T1000 (cell line): ENCODE measurements at regions not wholly inside any gene's neighbourhood (a gene's known extent, or its start where the extent isn't known, plus 50 kb on each side); places are given as distances from the start of the nearest gene placed in this dataset.

Source experiments
- DNase-seq: peaks from one replicate; lab custom pipeline; 2025; ENCODE audit warnings: mixed read lengths; lab: John Stamatoyannopoulos, UW

DNA sequence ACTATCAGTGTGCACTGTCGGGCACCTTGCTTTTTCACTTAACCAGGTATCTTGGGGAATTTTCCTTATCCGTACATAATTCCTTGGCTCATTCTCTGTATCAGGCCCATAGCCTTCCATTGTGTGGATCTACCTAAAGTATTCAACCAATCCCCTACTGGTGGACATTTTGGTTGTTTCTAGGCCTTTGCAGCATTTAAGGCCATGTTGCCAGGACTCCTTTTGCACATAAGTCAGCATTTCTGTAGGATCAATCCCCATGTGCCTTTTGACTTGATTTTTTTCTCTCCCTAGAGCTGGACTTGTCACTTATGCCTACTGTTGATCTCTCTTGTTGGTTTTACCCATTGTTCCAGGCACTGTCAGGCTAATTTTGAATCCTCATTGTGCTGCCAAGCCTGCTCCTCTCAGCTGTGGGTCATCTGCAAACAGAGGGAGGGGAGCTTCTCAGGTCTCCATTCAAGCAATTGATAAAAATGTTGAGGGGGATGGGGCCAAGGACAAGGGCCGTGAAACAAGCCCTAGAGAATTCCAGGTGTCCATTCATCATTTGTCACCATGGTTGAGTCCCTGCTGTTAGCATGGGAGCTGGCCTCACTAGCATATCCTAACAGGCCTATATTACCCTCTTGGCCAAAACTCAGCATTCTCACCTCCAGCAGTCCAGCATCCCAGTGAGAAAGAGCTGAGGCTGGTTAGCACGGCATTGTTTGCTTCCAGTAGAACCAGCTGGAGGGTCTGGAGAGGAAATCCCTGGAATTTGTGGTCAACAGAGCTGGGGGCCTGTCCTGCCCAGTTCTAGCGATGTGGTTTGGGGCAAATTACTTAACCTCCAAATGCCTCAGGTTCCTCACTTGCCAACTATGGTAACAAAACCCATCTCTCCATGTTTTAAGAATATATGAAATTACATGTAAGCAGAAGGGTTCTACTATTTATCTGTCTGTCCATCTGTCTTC is 178.4 kb downstream of the MRPL14 start:
- DNase-seq: no peak

DNA sequence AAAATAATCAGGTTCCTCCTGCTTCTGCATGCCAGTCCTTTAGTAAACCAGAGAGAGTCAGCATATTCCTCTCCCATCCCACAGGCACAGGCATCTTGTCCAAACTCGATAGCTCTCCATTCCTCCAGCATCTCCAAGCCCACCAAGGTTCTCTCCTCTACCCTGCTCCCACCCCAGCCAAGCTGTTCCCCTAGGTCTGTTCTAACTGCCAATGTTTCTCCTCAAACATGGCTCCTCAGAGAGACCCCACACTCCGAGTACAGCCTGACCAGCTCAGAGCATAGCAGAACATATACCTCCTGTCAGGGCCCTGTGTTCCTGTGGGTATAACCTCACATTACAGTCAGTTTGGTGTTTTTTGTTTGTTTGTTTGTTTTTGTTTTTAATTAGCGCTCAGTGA is 177.8 kb downstream of the VEGFA start:
- DNase-seq: no peak

DNA sequence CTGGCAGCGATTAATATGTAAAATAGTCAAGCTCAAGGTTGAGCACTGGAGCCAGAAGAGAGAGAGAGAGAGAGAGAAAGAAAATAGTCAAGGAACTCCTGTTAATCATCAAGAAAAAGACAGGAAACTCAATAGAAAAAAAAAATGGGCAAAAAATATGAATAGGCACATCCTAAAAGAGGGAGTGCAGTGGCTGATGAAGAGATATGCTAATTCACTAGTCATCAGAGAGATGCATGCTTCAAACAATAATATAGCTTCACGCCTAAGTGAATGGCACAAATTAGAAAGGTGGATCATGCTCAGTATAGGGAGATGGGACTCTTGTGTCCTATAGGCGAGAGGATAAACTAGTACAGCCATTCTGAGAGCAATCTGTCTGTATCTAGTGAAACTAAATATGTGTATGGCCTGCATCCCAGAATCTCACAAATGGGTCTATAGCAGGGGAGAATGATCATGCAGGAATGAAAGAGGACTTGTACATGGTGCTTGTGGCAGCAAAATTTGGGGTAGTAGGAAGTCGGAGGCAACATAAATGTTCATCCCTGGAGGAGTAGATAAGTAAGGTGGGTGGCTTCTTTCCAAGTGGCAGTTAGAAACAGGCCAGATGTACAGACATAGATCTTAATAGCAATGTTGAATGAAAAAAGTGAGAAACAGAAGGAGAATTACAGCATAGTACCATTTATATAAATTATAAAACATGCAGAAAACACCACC is 176.8 kb downstream of the VEGFA start:
- DNase-seq: no peak

DNA sequence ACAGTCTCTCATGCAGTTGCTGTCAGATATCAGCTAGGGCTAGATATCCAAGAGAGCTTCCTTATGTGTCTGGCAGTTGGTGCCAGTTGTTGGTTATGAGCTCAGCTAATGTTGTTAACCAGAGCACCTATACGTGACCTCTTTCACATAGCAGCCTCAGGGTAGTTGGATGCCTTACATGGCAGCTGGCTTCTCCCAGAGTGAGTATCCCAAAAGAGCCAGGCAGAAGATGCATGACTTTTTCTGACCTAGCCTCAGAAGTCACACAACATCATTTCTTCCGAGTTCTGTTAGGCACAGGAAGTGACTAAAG is 175.7 kb downstream of the VEGFA start:
- no peak for DNase-seq

DNA sequence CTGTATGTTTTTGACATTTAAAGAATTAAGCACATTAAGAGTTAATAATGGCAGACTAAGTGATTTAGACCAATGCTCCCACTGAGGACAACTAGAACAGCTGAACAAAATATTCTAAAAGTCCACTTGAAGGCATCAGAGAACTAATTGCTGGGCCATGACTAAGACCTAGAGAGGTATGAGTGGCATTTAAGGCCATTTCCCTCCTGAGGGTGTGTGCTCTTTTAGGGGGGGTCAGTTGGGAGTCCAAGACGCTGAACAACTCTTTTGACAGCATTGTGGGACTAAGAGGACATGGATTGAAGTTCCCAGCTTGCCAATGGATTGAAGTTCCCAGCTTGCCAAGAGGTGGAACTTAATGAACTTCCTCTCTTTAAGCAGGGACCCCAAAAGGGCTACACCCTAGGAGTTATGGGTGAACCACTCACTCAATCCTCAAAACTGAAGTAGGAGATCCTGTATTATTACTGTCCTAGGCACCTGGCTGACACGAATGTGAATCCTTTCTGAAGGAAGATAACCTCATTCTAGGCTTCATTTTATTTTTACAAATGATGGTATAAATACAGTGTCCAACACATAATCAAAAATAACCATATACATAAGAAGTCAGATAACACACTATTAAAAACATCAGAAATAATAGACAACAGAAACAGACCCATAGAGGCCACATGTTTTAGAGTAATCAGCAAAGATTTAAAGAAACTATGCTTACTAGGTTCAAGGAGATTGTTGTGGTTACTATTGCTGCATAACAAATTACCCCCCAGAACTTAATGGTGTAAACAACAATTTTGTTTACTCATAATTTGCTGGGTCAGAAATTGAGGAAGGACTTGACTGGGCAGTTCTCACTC is 175.1 kb downstream of the VEGFA start:
- DNase-seq: no peak

DNA sequence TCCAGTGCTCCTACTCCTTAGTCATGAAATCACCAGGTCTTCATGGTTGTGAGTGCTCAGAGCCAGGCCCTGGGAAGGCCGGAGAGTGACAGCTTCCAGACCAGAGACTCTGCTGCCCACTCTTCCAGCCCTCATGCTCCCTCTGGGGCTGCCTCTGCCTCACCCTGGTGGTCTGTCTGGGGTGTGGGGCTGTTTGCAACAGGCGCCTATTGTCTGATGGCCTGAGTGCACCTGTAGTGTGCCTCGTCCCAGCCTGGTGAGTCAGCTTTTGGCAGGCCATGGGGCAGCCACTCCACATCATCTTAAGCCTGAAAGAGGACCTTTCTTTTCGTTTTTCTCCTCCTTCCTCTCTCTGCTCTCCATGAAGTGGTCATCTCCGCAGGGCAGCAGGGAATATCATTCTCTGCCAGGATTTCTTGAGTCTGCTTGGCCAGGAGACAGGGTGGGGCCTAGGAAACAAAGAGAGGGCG is 173.8 kb downstream of the VEGFA start:
- no peak for DNase-seq

DNA sequence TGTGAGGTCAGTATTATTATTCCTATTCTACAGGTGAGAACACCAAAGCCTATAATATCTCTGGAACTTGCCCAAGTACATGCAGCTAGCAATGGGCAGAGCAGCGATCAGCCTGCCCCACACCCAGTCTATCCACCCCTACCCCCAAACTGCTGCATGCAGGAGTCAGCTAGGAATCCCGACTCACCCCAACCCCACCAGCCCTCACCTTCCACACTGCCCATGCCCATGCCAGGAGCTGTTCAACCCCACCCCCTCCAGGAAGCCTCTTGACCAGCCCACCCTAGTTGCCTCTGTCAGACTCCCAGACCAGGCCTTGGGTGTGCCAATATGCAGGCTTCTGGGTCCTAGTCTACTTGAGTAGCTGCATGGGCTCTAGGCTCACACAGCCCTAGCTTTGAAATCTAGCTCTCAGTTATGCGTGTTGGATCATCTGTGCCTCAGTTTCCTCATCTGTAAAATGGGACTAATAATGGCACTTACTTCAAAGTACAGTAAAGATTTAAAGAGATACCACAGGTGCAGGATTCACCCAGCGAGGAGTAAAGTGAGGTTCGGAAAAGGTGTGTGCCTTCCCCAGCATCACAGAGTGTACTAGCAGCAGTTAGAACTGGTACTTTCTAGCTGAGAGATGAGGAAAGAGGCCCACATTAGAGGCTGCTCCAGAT is 173.2 kb downstream of the VEGFA start:
- no peak for DNase-seq

DNA sequence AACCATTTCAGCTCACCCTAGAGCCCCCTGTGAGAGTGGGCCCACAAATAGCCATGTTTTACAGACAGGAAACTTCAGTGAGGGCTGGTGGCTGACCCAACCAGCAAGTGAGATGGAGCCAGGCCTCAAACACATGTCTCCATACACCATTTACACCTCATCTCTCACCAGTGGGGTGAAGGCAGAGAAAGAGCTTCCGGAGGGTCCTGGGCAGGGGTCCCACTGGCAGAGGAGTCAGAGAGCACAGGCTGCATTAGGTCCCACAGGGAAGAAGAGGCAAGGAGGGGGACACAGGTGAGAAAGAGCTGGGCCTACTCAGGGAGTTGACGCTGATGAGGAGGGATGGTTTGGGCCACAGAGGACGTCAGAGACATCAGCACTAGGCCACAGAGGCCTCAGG is 172.6 kb downstream of the VEGFA start:
- DNase-seq: no peak

DNA sequence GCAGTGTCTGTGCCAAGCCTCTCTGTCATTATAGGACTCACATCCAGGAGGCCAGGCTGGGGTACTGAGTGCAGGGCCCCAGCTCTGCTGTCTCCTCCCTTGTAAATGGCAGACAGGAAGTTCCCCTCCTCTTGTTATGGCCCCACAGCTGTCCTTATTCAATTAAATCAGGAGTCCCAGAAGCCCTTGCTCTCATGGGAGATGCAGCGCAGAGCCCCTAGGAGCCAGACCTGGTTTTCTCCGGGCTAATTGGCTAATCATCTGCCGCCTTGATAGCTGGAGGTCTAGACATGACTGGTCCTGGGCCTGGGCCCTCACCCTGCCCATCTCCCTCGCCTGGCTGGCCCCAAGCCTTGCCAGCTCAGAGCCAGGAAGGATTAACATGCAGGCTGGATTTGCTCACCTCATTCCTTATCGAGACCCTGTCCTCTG is 172.0 kb downstream of the VEGFA start:
- DNase-seq: no peak

DNA sequence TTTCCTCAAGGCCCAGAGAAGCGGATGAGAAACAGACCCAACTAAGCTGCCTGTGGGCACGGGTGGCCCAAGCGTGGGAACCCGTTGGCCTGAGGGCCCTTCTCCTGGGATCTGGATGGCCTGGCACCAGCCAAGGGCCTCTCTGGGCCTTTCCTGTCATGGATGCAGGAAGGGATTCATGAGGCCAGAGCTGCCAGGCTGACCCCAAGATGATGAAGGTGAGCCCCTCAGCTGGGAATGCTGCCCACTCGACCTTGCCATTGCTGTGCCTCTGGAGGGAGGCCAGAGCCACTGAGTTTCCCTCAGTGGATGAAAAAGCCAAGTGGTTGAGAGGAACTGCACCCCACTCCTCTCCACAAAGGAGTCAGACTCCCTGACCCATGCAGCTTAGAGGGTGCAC is 171.2 kb downstream of the VEGFA start:
- no peak for DNase-seq

DNA sequence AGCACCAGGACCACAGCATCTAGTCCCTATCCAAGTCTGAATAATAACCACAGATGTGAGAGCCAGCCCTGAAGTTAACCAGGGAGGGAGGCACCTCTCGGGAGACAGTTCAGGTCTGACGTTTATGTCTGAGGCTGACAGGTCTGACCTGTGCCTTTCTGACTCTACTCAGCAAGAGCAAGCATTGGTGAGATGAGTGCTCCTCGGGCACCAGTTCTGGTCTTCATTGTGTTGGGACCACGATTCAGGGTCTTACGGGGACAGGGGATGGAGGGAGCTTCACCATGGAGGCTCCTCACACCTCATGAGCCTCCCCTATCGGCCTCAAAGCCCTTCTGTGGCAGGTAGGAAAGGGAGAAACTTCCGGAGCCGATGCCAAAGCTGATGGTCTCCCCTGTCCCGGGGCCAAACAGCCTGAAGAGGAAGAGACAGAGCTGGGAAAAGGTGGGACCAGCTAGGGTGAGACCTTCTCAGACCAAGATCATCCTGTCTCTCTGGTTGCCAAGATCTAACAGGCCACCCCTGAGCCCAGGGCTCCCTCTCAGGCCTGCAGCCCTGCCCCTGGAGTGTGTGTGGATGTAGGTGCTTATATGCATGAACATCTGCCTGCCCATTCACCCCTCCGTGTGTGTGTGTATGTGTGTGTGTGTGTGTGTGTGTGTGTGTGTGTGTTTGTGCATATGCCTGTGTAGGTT is 170.5 kb downstream of the VEGFA start:
- no peak for DNase-seq

DNA sequence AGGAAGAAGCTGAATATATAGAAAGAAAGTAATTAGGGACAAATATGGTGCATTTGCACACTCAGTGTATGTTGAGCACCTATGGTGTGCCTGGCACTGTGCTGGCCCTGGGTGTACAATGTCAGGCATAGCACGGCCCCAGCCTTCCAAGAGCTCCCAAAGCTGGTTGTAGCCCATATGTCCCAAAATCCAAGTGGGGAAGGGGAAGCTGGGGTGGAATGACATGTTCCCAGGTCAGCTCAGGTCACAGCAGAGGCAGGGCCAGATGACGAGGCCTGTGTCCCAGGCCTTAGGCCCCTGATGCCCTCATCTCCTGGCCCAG is 170.0 kb downstream of the VEGFA start:
- no peak for DNase-seq

DNA sequence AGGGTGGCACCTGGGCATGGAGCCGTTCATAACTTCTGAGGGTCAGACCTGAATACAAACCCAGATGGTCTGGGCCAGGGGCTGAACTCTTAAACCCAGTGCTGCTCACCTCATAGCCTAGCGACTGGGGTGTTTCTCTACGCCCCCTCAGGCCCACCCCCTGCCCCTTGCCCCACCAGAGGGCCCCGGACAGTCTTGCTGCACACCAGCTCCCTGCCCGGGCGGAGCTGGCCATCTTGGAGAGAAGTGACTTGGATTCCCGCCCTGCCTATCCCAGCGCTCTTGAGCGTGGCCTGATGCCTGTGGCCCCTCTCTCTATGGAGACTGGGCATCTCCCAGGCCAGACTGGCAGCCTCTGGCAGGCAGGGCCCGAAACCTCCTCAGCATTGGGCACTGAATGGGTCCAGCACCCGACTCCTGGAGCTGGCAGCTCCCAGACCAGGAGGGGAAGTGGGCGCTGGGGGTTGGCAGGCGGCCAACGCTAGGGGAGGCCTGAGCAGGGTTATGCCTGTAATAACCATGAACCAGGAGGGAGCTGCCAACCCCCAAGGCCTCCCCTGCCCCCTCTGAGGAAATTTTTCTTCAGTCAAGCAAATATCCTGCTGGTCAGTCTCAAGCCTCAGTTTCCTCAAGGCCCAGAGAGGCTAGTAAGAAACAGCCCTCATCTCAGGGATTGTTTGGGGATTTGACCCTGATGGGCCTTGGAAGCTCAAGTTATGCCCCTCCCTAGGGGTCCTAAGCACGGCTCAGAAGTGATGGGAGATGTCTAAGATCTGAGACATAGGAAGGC is 169.5 kb downstream of the VEGFA start:
- DNase-seq: no peak

DNA sequence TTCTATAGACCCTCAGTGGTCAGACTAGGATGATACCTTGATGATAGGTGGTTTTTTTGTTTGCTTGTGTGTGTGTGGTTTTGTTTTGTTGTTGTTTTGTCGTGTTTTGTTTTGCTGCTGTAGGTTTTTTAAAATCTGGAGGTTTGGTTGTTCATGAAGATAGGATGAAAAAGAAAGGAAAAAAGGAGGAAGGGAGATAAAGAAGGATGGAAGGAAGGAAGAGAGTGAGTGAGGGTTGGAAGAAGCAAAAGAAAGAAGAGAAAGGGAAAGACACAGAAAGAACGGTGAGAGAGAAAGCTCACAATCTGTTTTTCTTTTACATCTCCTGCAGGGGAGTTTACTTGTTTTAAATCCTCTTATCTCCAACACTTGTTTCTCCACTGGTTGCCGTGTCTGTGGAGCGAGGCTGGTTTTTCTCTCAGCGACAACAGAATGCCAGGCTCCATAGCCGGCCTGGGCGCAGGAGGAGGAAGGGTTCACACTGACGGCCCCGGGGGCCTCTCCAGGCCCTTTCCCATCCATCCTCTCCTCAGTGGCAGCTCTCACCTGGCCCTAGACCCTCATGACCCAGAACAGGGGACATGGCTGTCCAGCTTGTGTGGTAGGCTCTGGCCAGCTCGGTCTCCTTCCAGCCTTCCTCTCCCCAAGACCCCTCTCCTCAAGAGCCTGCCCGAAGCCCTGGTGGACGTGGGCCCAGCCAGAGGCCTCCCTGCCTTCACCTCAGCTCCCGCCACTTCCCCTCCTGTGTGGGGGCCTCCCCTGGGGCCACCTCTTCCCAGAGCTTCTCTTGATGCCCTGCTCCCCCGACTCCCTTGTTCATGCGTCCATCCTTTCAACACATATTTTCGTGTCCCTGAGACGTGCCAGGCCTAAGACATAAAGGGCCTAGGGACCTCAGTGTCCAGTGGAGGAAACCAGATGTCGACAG is 168.4 kb downstream of the VEGFA start:
- no peak for DNase-seq

DNA sequence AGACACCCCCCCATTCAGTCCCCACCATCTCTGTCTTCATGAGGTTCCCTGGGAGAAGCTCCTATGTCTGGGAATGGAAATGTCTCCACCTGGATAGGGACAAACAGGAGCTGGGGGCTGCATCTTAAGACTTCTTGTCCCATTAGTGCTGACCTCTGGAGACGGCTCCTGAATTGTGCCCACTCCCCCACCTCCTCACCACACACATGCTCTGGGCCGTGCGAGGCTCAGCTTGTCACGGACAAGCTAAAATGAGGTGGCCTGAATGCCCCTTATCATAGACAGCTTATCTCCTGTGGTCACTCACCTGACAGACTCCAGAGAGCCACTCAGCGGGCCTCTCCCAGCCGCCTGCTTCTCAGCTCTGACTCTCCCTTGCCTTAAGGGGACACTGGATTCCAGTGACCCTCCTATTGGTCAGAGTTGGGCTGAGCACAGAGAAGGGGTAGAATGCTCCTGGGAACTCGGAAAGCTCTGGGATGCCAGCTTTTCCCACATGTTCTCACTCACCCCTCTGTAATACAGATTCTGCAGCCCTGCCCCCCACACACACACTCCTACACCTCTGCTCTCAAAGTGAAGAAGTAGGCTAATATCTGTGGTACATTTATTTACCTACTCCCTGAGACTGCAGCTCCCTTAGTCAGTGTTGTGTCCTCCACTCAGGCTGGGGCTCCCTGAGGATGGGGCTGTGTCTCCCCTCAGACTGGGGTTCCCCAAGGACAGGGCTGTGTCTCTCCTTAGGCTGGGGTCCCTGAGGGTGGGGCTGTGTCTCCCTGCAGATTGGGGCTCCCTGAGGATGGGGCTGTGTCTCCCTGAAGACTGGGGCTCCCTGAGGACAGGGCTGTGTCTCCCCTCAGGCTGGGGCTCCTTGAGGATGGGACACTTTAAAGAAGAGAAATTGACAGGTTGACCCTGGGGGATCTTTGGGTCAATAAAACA is 167.5 kb downstream of the VEGFA start:
- DNase-seq: no peak

DNA sequence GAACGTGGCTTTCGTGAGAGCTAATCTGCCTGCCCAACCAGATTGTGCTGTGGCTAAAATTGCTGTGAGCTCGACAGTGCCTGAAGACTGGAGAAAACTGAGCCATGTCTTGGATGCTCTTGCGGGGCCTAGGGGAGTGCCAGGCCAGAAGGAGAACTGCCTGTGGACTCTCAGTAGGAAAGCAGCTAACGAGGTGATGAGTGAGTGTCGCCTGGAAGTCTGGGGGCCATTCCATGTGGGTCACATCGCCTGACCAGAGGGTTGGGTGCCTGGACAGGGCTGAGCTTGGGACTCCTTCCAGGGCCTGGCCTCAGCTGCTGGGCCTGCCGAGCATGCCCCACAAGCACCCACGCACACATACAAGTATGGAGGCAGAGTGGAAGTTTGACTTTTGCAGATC is 166.5 kb downstream of the VEGFA start:
- no peak for DNase-seq

DNA sequence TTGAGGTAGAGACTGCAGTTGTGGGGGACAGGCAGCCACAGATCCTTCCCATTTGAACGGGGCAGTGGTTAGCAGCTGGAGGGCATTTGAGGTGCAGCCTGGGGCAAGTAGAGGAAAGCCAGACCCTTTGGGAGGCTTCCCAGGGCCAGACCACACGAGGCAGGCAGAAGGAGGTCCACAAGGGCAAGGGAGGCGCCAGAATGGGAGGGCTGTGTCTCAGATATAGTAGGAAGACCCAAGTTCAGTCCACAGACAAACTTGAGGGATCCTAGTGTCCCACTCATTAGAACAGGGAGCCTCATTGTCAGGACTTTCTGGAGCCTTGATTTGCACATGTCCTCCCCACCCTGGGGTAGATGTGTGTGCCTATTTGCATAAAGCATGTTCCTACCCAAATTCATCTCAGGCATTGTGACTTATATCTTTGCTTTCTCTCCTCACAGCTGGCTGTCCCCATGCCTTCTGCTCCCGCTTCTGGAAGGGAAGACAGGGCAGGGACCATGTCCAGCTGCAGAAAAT is 166.0 kb downstream of the VEGFA start:
- no peak for DNase-seq
